ENCODE measurements at regions not wholly inside any gene's neighbourhood (a gene's known extent, or its start where the extent isn't known, plus 50 kb on each side); places are given as distances from the start of the nearest gene placed in this dataset.

GRCh38 chr11:15685306-15685705 lies 570.6 kb downstream of the INSC start:
- no peak for TF ChIP-seq CTCF (IDR thresholded peaks at IDR 0.05)
- TF ChIP-seq POLR2A (IDR thresholded peaks at IDR 0.05): no peak
- no peak for TF ChIP-seq POLR2AphosphoS5 (IDR thresholded peaks at IDR 0.05)
